Pulmonary artery endothelial cell (primary cell): ENCODE measurements at regions not wholly inside any gene's neighbourhood (a gene's known extent, or its start where the extent isn't known, plus 50 kb on each side); places are given as distances from the start of the nearest gene placed in this dataset.
"Not testable (repeated sequence)": the region's sequence is repeated elsewhere in the genome, so short reads cannot be mapped to it uniquely, and the experiment has no call there.

ENCODE experiments used
- DNase-seq: peaks from one replicate; pipeline ENCODE4 v3.0.0-alpha.2; 2011; ENCODE audit warnings: low read depth, low spot score

GRCh38 chr9:113739605-113740507 is 136.3 kb upstream of the ZNF618 start:
- not testable (repeated sequence) for DNase-seq

- DNase-seq = not testable (repeated sequence)
These were observed 135.3 kb upstream of the ZNF618 start for GRCh38 chr9:113740508-113741500.

DNA sequence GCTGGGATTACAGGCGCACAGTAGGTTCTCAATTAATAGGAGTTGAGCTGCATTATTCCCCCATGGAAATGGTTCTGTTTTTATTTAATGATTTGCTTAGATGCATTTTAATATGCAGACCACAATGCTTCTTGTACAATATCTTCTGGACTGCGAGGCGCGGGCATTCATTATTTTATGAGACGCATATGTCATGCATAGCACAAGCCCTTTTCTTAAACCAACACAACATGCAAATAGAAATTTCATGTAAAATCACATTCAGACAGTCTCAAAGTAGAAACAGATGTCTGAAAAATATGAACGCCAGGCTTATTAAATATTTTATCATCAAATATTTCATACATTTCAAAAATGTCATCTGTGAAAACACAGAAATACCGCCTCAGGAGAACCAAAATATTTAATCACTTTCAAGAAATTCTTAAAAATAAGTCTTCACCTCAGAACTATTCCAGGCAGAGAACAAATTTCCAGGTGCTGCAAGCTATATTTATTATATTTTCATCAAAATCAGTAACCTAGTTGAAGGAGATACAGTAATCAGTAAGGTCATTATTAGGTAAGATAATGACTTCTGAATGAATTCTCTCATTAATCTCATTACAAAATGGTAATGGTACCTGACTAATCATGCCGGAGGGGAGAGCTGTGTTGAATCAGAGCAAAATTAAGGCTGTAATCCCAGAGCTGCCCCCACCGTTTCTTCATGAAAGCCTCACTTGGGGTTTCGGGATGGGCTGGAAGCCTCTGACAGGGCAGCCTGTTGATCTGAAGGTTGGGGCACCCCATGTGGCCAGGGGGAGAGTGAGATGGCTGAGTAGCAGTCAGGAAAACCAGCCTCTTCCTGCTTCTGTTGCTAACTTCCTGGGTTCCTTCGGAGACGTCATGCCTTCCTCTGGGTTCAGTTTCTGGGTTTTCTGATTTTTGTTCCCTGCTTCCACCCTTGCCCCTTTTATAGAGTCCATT is 133.9 kb upstream of the ZNF618 start:
- DNase-seq = no peak

DNA sequence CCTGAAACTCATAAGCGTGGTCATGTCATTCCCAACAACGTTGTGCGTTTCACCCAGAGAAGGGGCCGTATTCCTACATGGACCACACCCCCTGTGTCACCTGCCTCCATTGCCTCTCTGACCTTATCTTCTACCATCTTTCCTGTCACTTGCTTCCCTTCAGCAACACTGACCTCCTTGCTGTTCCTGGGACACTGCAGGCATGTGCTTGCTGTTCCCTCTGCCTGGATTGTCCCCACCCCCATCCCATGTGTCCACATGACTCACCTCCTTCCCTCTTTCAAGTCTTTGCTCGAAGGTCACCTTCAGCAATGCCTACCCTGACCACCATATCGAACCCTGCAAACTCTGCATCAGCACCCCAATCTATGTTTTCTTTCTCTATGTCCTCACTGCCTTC is 133.2 kb upstream of the ZNF618 start:
- no peak for DNase-seq

DNA sequence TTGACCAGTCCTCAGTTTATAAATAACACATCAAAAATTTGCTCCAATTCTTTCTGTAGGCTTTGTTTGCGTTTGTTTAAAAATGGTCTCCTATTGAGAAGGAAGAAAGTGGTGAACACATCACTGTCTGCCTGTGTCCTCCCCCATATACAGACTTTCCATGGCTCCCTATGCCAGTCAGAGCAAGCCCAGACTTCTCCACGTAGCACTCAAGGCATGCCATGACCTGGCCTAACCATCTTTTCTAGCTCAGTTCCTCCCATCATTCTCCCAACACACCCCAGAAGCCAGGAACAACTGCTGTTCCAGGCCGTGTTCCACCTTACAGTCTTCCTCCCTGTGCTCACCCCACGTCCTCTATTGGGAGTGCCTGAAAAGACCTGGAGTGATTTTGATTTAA is 129.6 kb upstream of the ZNF618 start:
- no peak for DNase-seq

GRCh38 chr9:113748135-113748534 is 128.0 kb upstream of the ZNF618 start:
- no peak for DNase-seq

DNA sequence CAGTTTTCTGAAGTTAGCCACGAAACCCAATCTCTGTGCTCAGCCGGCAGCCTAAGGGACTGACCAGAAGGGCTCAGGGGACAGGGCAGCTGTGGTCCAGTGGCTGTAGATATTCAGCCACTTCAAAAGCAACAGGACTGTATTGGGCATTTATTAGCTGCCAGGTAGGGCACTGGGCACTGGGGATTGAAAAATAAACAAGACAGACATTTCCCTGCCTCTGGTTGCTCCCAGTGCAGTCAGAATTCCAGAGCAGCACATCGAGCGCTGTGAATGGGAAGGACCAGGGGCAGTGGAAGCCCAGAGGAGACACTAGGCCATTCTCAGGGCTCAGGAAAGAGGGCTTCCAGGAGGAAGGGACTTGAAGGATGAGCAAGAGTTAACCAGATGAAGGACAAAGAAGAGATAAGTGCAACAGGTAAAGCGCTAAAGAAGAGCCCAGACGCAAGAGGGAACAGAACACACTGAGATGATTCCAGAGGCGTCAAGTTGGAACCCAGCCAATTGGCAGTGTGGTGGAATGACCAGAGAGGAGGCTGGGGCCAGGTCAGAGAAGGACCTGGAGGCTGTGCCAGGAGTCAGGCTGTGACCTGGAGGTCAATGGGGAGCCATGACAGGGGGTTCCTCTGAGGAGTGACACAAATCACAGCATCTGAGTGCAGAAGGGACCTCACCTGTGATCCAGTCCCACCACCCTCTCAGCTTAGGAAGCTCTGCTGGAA is 122.5 kb upstream of the ZNF618 start:
- DNase-seq = no peak

GRCh38 chr9:113754739-113755138 is 121.4 kb upstream of the ZNF618 start:
- no peak for DNase-seq

- no peak for DNase-seq
These were observed 120.7 kb upstream of the ZNF618 start for GRCh38 chr9:113755433-113755832.

DNA sequence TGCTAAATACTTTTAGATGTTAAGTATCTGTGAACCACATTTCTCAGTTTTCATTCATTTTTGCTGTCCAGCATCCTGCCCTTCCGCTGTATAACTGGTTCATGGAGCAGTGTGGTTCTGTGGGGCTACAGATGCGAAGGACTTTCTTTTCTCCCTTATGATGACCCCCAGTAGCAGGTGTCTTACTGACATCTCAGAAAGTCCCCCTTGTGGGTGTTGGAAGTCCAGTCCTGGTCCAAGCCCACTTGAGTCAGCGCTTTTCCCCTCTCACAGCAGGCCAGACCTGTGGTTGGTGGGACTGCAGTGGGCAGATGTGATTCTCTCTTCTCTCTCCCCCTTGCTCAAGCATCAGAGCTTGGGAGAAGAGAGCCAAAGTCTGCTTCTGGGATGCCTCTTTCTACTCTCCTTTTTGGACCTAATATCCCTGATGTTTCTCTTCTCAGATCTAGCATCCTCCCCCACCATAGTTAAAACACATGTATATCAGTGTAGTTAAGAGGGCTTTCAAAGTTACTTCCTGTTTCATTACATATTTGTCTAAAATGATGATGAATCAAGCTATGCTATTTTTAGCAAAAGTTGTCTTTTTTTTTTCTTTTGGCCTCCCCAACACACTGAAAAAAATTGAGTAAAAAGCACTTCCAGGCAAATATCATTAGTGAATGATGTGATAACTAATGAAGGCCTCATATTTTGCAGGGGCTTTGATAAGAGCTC is 119.5 kb upstream of the ZNF618 start:
- DNase-seq = no peak

DNA sequence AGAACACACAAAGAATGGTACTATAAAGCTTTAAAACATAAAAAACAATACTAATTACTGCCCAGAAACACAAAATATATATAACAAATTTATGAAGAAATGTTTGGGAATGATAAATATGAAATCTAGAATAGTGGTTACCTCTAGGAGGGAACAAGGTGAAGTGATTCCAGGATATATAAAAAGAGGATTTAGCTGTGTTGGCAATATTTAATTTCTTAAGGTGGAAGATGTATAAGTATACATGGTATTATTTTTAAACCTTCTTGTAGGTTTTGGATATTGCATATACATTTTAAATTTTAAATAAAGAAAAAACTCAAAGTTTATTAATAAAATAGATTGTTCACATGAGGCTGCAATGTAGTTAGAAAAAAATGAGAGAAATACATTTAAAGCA is 112.7 kb upstream of the ZNF618 start:
- DNase-seq = no peak

DNA sequence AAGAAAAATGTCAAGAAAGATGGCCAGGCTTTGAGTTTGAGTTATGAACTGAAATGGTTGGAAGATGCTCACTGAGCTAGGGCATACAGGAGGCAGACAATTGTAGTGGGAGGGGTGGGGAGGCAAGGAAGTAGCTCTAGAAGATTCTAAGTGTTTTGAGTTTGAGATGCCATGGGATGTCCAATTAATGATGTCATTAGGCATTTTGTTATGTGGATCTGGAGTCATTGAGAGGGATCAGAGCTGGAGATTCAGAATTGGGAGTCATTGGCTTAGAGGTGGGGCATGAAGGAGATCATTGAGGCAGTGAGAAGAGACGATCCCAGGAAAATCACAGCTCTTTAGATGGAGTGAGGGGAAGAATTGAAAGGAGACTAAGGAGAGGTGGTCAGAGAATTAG is 111.5 kb upstream of the ZNF618 start:
- no peak for DNase-seq

- DNase-seq = no peak
These were observed 106.7 kb upstream of the ZNF618 start for GRCh38 chr9:113769412-113769811.

GRCh38 chr9:113770396-113770795 is 105.7 kb upstream of the ZNF618 start:
- no peak for DNase-seq

- no peak for DNase-seq
These were observed 104.9 kb upstream of the ZNF618 start for GRCh38 chr9:113771199-113771598.

DNA sequence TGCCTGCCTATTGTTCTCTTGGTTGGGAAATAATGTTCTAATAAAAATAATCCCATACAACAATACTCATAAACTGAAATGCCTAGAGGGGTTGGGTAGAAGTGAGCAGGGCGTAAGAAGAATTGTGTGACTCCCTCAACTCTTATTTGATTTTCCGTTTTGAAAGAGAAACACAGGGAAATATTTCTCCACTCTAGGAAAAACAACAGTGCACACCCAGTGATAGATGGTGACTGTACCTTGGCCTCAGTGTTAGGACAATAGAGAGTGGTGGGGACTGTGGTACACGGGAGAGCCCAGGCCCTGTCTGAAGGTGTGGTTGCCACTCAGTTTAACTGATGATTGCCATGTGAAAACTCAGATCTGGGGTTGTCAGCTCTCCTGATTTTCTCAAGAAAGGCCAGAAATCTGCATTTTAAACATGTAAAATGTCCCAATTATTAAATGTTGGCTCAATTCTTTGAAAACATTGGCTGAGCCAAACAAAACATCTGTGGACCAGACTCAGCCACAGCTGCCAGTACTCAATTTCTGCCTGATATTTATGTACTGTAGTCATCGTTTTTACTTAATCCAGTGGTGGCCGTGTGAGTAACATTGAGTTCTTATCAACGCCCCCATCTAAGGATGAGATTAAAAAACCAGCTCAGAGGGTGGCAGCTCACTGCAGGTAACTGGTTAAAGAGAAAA is 103.8 kb upstream of the ZNF618 start:
- no peak for DNase-seq

- DNase-seq = no peak
These were observed 101.1 kb upstream of the ZNF618 start for GRCh38 chr9:113774963-113775362.

DNA sequence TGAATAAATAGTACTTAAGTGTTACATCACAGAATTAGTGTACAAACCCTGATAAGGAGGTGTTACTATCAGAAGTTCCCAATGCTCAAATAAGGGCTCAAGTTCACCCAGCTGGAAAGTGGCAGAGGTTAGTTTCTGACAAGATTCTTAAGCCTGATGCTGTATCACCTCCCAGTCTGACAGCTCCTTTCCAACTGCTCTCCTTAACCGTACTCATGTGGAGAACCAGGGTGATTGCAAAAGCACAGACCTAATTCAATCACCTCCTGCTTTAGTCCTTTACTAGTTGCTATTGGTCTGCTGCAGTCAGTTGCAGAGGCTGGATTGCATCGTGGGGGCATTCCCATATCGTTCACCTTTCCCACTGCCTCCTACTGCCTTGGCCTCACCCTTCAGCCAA is 100.4 kb upstream of the ZNF618 start:
- DNase-seq = no peak

DNA sequence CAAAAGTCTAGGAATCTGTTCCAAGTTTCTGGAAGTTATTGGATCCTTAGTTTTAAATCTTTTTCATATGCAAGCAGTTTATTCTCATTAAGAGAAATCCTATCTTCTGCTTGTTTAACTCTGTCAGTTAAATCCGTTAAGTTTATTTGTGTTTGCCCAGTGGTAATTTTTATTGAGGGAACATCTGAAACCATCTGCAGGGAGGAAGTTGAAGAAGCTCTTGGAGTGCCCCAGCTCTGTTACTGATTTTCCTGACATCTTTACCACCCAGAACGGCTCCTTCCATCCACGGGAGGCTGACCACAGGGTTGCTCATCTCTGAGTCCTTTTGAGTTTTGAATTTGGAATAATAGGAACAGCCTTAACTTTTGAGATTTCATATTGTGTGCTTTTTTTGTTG is 99.9 kb upstream of the ZNF618 start:
- DNase-seq = no peak
